RPMI7951 (cell line): ENCODE measurements at regions not wholly inside any gene's neighbourhood (a gene's known extent, or its start where the extent isn't known, plus 50 kb on each side); places are given as distances from the start of the nearest gene placed in this dataset.

Source experiments
- DNase-seq: peaks from one replicate; pipeline ENCODE4 v3.0.0-alpha.2; 2012; ENCODE audit warnings: low read depth

GRCh38 chr5:89932771-89933181 is 476.8 kb downstream of the CETN3 start:
- DNase-seq = peak; percentile 7

GRCh38 chr5:89930591-89931392 is 478.8 kb downstream of the CETN3 start:
- peak; percentile 79 for DNase-seq

GRCh38 chr5:89929834-89930233 is 479.7 kb downstream of the CETN3 start:
- DNase-seq = no peak

GRCh38 chr5:89929173-89929572 is 480.4 kb downstream of the CETN3 start:
- DNase-seq = peak; percentile 16

- DNase-seq = no peak
These were observed 487.4 kb downstream of the CETN3 start for GRCh38 chr5:89922161-89922560.

- no peak for DNase-seq
These were observed 492.4 kb downstream of the CETN3 start for GRCh38 chr5:89917112-89917511.

GRCh38 chr5:89916131-89916530 is 493.4 kb downstream of the CETN3 start:
- no peak for DNase-seq

- no peak for DNase-seq
These were observed 500.7 kb downstream of the CETN3 start for GRCh38 chr5:89908876-89909275.

GRCh38 chr5:89904442-89904841 is 505.1 kb downstream of the CETN3 start:
- DNase-seq = no peak

GRCh38 chr5:89901983-89902382 is 507.6 kb downstream of the CETN3 start:
- no peak for DNase-seq

- DNase-seq = no peak
These were observed 508.2 kb downstream of the CETN3 start for GRCh38 chr5:89901346-89901745.

GRCh38 chr5:89900346-89900745 is 509.2 kb downstream of the CETN3 start:
- no peak for DNase-seq

- no peak for DNase-seq
These were observed 510.0 kb downstream of the CETN3 start for GRCh38 chr5:89899559-89899958.

- no peak for DNase-seq
These were observed 516.0 kb downstream of the CETN3 start for GRCh38 chr5:89893546-89893945.

- DNase-seq = no peak
These were observed 523.9 kb downstream of the CETN3 start for GRCh38 chr5:89885670-89886069.

- no peak for DNase-seq
These were observed 525.6 kb downstream of the CETN3 start for GRCh38 chr5:89883967-89884366.

GRCh38 chr5:89878140-89879132 is 531.1 kb downstream of the CETN3 start:
- peak; percentile 83 for DNase-seq

GRCh38 chr5:89871906-89872305 is 537.6 kb downstream of the CETN3 start:
- DNase-seq = no peak

GRCh38 chr5:89869346-89869745 is 540.2 kb downstream of the CETN3 start:
- DNase-seq = no peak

GRCh38 chr5:89866410-89866809 is 543.1 kb downstream of the CETN3 start:
- no peak for DNase-seq

GRCh38 chr5:89864941-89865340 is 544.6 kb downstream of the CETN3 start:
- DNase-seq = no peak

- DNase-seq = no peak
These were observed 551.8 kb downstream of the CETN3 start for GRCh38 chr5:89857790-89858189.

- no peak for DNase-seq
These were observed 554.1 kb downstream of the CETN3 start for GRCh38 chr5:89855417-89855816.
